Immature natural killer cell (primary cell): ENCODE measurements at regions not wholly inside any gene's neighbourhood (a gene's known extent, or its start where the extent isn't known, plus 50 kb on each side); places are given as distances from the start of the nearest gene placed in this dataset.

ENCODE experiments used
- DNase-seq, 3 donors: peaks; one replicate each; pipeline ENCODE4 v3.0.0; 2022; ENCODE audit warnings: mixed read lengths in 1 of 3
- H3K27ac Mint-ChIP-seq, 6 donors: one replicate each; pipeline ENCODE4 v1.8.0; 2020; ENCODE audit warnings: mixed read lengths in 6 of 6, mild to moderate bottlenecking in 5 of 6, inconsistent platforms in 4 of 6, moderate library complexity in 3 of 6
- H3K27me3 Mint-ChIP-seq, 3 donors: one replicate each; pipeline ENCODE4 v1.8.0; 2020 to 2021; ENCODE audit warnings: low read depth in 3 of 3, mild to moderate bottlenecking in 3 of 3, mixed read lengths in 3 of 3, moderate library complexity in 3 of 3, inconsistent platforms in 1 of 3
- H3K36me3 Mint-ChIP-seq, 3 donors: one replicate each; pipeline ENCODE4 v1.8.0; 2020; ENCODE audit warnings: mixed read lengths in 3 of 3, inconsistent platforms in 2 of 3, mild to moderate bottlenecking in 2 of 3
- H3K4me1 Mint-ChIP-seq, 2 donors: one replicate each; pipeline ENCODE4 v1.8.0; 2020; ENCODE audit warnings: inconsistent platforms in 2 of 2, mild to moderate bottlenecking in 2 of 2, mixed read lengths in 2 of 2, moderate library complexity in 1 of 2
- H3K4me3 Mint-ChIP-seq, 5 donors: one replicate each; pipeline ENCODE4 v1.8.0; 2020; ENCODE audit warnings: mild to moderate bottlenecking in 5 of 5, mixed read lengths in 5 of 5, inconsistent platforms in 3 of 5, moderate library complexity in 3 of 5
- H3K9me3 Mint-ChIP-seq, 6 donors: one replicate each; pipeline ENCODE4 v1.8.0; 2020; ENCODE audit warnings: mild to moderate bottlenecking in 6 of 6, mixed read lengths in 6 of 6, inconsistent platforms in 4 of 6, moderate library complexity in 3 of 6

- peaks cover 2 to 13% (median 10%) of the 10 kb centered on the region in 3 donors for H3K27me3 Mint-ChIP-seq
- no peak for DNase-seq
- peak overlapping the region in 1 of 6 donors; percentile 11 for H3K27ac Mint-ChIP-seq
- peaks cover 0 to 5% (median 0%) of the 10 kb centered on the region in 3 donors for H3K36me3 Mint-ChIP-seq
- H3K9me3 Mint-ChIP-seq: no peaks in the 10 kb centered on the region
- peaks cover 7 to 17% of the 10 kb centered on the region in 2 donors for H3K4me1 Mint-ChIP-seq
- no peak overlapping the region for H3K4me3 Mint-ChIP-seq
Measured at GRCh38 chr3:124593442-124593829, 136.8 kb upstream of the UMPS start.

GRCh38 chr3:124594581-124594980, 135.7 kb upstream of the UMPS start:
- Mint-ChIP-seq H3K27me3 (peaks cover 3 to 9% (median 6%) of the 10 kb centered on the region in 3 donors), H3K4me3 (no peak overlapping the region), H3K27ac (no peak overlapping the region), H3K4me1 (peaks cover 7 to 17% of the 10 kb centered on the region in 2 donors), H3K9me3 (peaks cover 0 to 2% (median 0%) of the 10 kb centered on the region in 6 donors), H3K36me3 (no peaks in the 10 kb centered on the region)
- DNase-seq: no peak

GRCh38 chr3:124597273-124597672, 133.0 kb upstream of the UMPS start:
- Mint-ChIP-seq H3K4me3 (no peak overlapping the region), H3K27ac (no peak overlapping the region), H3K36me3 (no peaks in the 10 kb centered on the region), H3K4me1 (peaks cover 0 to 7% of the 10 kb centered on the region in 2 donors), H3K9me3 (peaks cover 0 to 2% (median 0%) of the 10 kb centered on the region in 6 donors), H3K27me3 (peaks cover 2 to 9% (median 2%) of the 10 kb centered on the region in 3 donors)
- DNase-seq: no peak

GRCh38 chr3:124597979-124598378, 132.3 kb upstream of the UMPS start:
- DNase-seq: no peak
- H3K27ac Mint-ChIP-seq: no peak overlapping the region
- H3K4me1 Mint-ChIP-seq: peaks cover 0 to 4% of the 10 kb centered on the region in 2 donors
- peaks cover 2 to 9% (median 5%) of the 10 kb centered on the region in 3 donors for H3K27me3 Mint-ChIP-seq
- no peak overlapping the region for H3K4me3 Mint-ChIP-seq
- peaks cover 0 to 2% (median 0%) of the 10 kb centered on the region in 6 donors for H3K9me3 Mint-ChIP-seq
- no peaks in the 10 kb centered on the region for H3K36me3 Mint-ChIP-seq

GRCh38 chr3:124599147-124599765, 131.0 kb upstream of the UMPS start:
- DNase-seq: no peak
- Mint-ChIP-seq H3K4me1 (no peaks in the 10 kb centered on the region), H3K4me3 (no peak overlapping the region), H3K27ac (no peak overlapping the region), H3K9me3 (peaks cover 0 to 2% (median 0%) of the 10 kb centered on the region in 6 donors), H3K36me3 (no peaks in the 10 kb centered on the region), H3K27me3 (peaks cover 2 to 10% (median 9%) of the 10 kb centered on the region in 3 donors)

GRCh38 chr3:124599779-124600693, 130.2 kb upstream of the UMPS start:
- Mint-ChIP-seq H3K9me3 (peaks cover 0 to 2% (median 0%) of the 10 kb centered on the region in 6 donors), H3K4me3 (no peak overlapping the region), H3K36me3 (no peaks in the 10 kb centered on the region), H3K27me3 (peaks cover 2 to 11% (median 9%) of the 10 kb centered on the region in 3 donors), H3K27ac (no peak overlapping the region), H3K4me1 (no peaks in the 10 kb centered on the region)
- DNase-seq: no peak

GRCh38 chr3:124600765-124601164, 129.5 kb upstream of the UMPS start:
- DNase-seq: no peak
- Mint-ChIP-seq H3K4me1 (no peaks in the 10 kb centered on the region), H3K4me3 (no peak overlapping the region), H3K27ac (no peak overlapping the region), H3K27me3 (peaks cover 2 to 11% (median 9%) of the 10 kb centered on the region in 3 donors), H3K9me3 (peaks cover 0 to 2% (median 0%) of the 10 kb centered on the region in 6 donors), H3K36me3 (no peaks in the 10 kb centered on the region)

- Mint-ChIP-seq H3K4me3 (no peak overlapping the region), H3K4me1 (no peaks in the 10 kb centered on the region), H3K27ac (no peak overlapping the region), H3K9me3 (peaks cover 0 to 2% (median 0%) of the 10 kb centered on the region in 6 donors), H3K27me3 (peaks cover 2 to 11% (median 9%) of the 10 kb centered on the region in 3 donors), H3K36me3 (no peaks in the 10 kb centered on the region)
- no peak for DNase-seq
Measured at GRCh38 chr3:124601190-124601589, 129.1 kb upstream of the UMPS start.

- Mint-ChIP-seq H3K4me3 (no peak overlapping the region), H3K36me3 (no peaks in the 10 kb centered on the region), H3K27me3 (peaks cover 2 to 11% (median 8%) of the 10 kb centered on the region in 3 donors), H3K27ac (no peak overlapping the region), H3K4me1 (no peaks in the 10 kb centered on the region), H3K9me3 (peaks cover 0 to 2% (median 0%) of the 10 kb centered on the region in 6 donors)
- no peak for DNase-seq
Measured at GRCh38 chr3:124602980-124603627, 127.1 kb upstream of the UMPS start.

- H3K4me1 Mint-ChIP-seq: no peaks in the 10 kb centered on the region
- no peaks in the 10 kb centered on the region for H3K9me3 Mint-ChIP-seq
- no peaks in the 10 kb centered on the region for H3K36me3 Mint-ChIP-seq
- H3K27ac Mint-ChIP-seq: no peak overlapping the region
- no peak for DNase-seq
- H3K4me3 Mint-ChIP-seq: no peak overlapping the region
- H3K27me3 Mint-ChIP-seq: peaks cover 0 to 11% (median 8%) of the 10 kb centered on the region in 3 donors
Measured at GRCh38 chr3:124605781-124606579, 124.3 kb upstream of the UMPS start.

GRCh38 chr3:124607163-124607562, 123.1 kb upstream of the UMPS start:
- no peak overlapping the region for H3K4me3 Mint-ChIP-seq
- peaks cover 1 to 11% (median 8%) of the 10 kb centered on the region in 3 donors for H3K27me3 Mint-ChIP-seq
- no peaks in the 10 kb centered on the region for H3K36me3 Mint-ChIP-seq
- H3K27ac Mint-ChIP-seq: no peak overlapping the region
- no peaks in the 10 kb centered on the region for H3K4me1 Mint-ChIP-seq
- no peak for DNase-seq
- H3K9me3 Mint-ChIP-seq: no peaks in the 10 kb centered on the region

GRCh38 chr3:124609402-124609801, 120.8 kb upstream of the UMPS start:
- H3K4me1 Mint-ChIP-seq: no peaks in the 10 kb centered on the region
- no peak overlapping the region for H3K27ac Mint-ChIP-seq
- H3K9me3 Mint-ChIP-seq: no peaks in the 10 kb centered on the region
- no peak overlapping the region for H3K4me3 Mint-ChIP-seq
- H3K36me3 Mint-ChIP-seq: no peaks in the 10 kb centered on the region
- H3K27me3 Mint-ChIP-seq: peaks cover 0 to 2% (median 1%) of the 10 kb centered on the region in 3 donors
- DNase-seq: no peak

- no peak for DNase-seq
- Mint-ChIP-seq H3K36me3 (no peaks in the 10 kb centered on the region), H3K4me3 (no peak overlapping the region), H3K27me3 (peaks cover 0 to 2% (median 1%) of the 10 kb centered on the region in 3 donors), H3K27ac (no peak overlapping the region), H3K4me1 (peaks cover 4% of the 10 kb centered on the region in 2 donors), H3K9me3 (no peaks in the 10 kb centered on the region)
Measured at GRCh38 chr3:124610130-124610529, 120.1 kb upstream of the UMPS start.
